Aorta (tissue), 5 donors: ENCODE measurements at regions not wholly inside any gene's neighbourhood (a gene's known extent, or its start where the extent isn't known, plus 50 kb on each side); places are given as distances from the start of the nearest gene placed in this dataset.

Source experiments
- ATAC-seq: fragments of 200-7000 bp; cut with Tn5 transposase; one replicate; pipeline ENCODE4 v1.9.1; 2022; ENCODE audit warnings: moderate library complexity; ENCODE audit not compliant: low FRiP score
- DNase-seq, 2 donors: peaks; one replicate each; pipeline ENCODE4 v3.0.0-alpha.2; 2020
- H3K27ac ChIP-seq, 2 donors: one replicate each; pipeline ENCODE4 v1.5.1; 2013; ENCODE audit warnings: low read length in 2 of 2, mild to moderate bottlenecking in 2 of 2, moderate library complexity in 2 of 2, control low read depth in 1 of 2, inconsistent platforms in 1 of 2, low read depth in 1 of 2
- H3K27me3 ChIP-seq, 2 donors: one replicate each; pipeline ENCODE4 v1.6.1; 2013; ENCODE audit warnings: control low read depth in 1 of 2, low read length in 1 of 2, mild to moderate bottlenecking in 1 of 2, moderate library complexity in 1 of 2; ENCODE audit not compliant: insufficient read depth in 2 of 2, control insufficient read depth in 1 of 2
- H3K36me3 ChIP-seq, 2 donors: one replicate each; pipeline ENCODE4 v1.6.1; 2013; ENCODE audit warnings: control low read depth in 1 of 2, low read length in 1 of 2, mild to moderate bottlenecking in 1 of 2; ENCODE audit not compliant: insufficient read depth in 2 of 2, control insufficient read depth in 1 of 2
- H3K4me1 ChIP-seq, 2 donors: one replicate each; pipeline ENCODE4 v1.6.1; 2013; ENCODE audit warnings: low read length in 2 of 2, control low read depth in 1 of 2, mild to moderate bottlenecking in 1 of 2, moderate library complexity in 1 of 2; ENCODE audit not compliant: insufficient read depth in 2 of 2, control insufficient read depth in 1 of 2
- H3K4me3 ChIP-seq, 2 donors: one replicate each; pipeline ENCODE4 v1.5.1; 2013; ENCODE audit warnings: low read length in 2 of 2, control low read depth in 1 of 2, mild to moderate bottlenecking in 1 of 2
- H3K9me3 ChIP-seq: one replicate; pipeline ENCODE4 v1.6.1; 2013; ENCODE audit warnings: mild to moderate bottlenecking, low read length; ENCODE audit not compliant: control insufficient read depth
- WGBS, 2 donors: extraction: QIAGEN DNeasy Blood & Tissue Kit; methylation state at CpG; one replicate each; pipeline ENCODE4 v1.1.7; 2013; 5-methylcytosine and 5-hydroxymethylcytosine counted together
- intact Hi-C, 2 donors: fragments of 100-400 bp; cut with DNase I; formaldehyde crosslinking; loops; one replicate each; pipeline versions ENCODE4 v1.14.2 to v1.15.0; 2022
- donor health status: healthy with polysubstance abuse.
- donor health status: Bipolar disorder and iron deficiency.
- donor health status: DM: no; HTN: no; CAD: no.
- donor health status: DM: no; HTN: no; CAD: no.
- donor health status: DM: yes; HTN: yes; CAD: no.

DNA sequence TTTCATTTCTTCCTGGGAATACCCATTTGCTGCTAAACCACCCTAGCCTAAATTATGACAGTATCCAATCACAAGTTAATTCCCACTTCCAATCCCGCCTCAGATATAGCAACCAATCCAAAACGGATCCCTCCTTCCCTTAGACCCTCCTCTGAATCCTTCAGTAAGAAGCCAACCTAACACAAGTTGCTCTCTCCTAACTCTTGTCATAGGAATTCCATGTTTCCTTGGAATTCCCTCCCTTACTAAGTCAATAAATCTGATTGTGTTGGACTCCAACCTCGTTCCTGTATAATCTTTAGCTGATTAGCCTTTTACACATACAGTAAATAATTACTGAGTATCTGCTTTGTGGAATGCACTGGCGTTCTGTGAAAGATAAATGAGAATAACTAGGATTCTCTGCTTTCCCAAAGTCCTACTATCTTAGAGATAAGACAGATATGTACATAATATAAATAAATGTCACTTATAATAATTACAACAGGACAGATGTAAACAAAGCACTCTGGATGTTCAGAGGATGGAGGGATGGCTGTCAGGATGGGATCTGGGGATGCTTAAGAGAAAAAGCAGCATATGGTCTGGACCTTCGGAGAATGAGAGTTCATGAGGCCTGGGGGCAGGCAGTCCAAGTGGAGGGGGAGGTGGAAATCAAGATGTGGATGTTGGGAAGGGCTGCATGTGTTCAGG is 185.8 kb upstream of the SOX5 start:
- Histone ChIP-seq H3K4me3 (no peak overlapping the region), H3K27ac (no peak overlapping the region), H3K36me3 (no peaks in the 10 kb centered on the region), H3K9me3 (no peaks in the 10 kb centered on the region), H3K27me3 (no peaks in the 10 kb centered on the region), H3K4me1 (peaks cover 0 to 1% of the 10 kb centered on the region in 2 donors)
- no peak for ATAC-seq
- no peak for DNase-seq
- 85% methylated on average over 5 of the region's 5 CpGs for WGBS, 2 donors
- intact Hi-C loops: no loop called here

DNA sequence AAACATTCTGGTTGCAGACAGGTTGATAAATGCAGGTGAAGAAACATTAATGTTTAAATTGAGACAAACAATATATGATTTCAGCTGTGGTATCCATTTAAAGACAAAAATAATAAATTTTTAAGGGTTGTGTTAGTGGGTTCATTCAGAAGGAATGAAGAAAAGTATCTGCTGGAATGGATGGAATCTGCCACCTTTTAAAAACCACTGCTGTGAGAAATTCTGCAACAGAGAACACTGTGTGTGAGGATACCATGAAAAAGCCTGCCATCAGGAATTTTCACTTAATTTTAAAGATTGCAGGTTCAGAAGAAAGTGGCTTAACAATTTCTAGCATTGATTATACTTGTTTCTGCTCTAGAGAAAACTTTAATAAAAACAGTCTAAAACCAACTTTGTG is 184.6 kb upstream of the SOX5 start:
- Histone ChIP-seq H3K36me3 (no peaks in the 10 kb centered on the region), H3K4me3 (no peak overlapping the region), H3K27ac (no peak overlapping the region), H3K9me3 (no peaks in the 10 kb centered on the region), H3K27me3 (no peaks in the 10 kb centered on the region), H3K4me1 (peaks cover 0 to 1% of the 10 kb centered on the region in 2 donors)
- no peak for ATAC-seq
- intact Hi-C loops: no loop called here
- no peak for DNase-seq

DNA sequence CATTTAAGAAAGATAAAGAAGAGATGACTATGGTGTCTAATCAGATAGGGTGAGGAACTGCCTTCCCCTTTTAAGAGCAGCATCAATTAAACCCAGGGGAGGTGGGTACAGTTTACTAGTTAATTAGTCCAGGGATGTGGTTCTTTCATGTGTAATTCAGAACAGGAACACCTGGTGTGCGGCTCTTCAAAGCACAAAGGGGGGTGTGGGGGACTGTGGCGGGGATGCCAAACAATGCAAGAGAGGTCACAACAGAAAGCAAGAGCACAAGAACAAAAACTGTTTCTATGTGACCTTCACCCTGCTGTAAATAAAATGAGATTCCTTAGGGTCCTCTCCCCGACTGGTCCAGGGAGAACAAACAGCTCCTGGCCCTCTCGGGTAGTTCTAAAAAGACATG is 183.9 kb upstream of the SOX5 start:
- no peak overlapping the region for H3K4me3 ChIP-seq
- no peak overlapping the region for H3K27ac ChIP-seq
- H3K9me3 ChIP-seq: no peaks in the 10 kb centered on the region
- H3K4me1 ChIP-seq: peaks cover 0 to 1% of the 10 kb centered on the region in 2 donors
- intact Hi-C loops: no loop called here
- WGBS, 2 donors: 91 to 97% methylated on average over 4 of the region's 4 CpGs
- DNase-seq (no peak), ATAC-seq (no peak)
- no peaks in the 10 kb centered on the region for H3K36me3 ChIP-seq
- H3K27me3 ChIP-seq: no peaks in the 10 kb centered on the region

DNA sequence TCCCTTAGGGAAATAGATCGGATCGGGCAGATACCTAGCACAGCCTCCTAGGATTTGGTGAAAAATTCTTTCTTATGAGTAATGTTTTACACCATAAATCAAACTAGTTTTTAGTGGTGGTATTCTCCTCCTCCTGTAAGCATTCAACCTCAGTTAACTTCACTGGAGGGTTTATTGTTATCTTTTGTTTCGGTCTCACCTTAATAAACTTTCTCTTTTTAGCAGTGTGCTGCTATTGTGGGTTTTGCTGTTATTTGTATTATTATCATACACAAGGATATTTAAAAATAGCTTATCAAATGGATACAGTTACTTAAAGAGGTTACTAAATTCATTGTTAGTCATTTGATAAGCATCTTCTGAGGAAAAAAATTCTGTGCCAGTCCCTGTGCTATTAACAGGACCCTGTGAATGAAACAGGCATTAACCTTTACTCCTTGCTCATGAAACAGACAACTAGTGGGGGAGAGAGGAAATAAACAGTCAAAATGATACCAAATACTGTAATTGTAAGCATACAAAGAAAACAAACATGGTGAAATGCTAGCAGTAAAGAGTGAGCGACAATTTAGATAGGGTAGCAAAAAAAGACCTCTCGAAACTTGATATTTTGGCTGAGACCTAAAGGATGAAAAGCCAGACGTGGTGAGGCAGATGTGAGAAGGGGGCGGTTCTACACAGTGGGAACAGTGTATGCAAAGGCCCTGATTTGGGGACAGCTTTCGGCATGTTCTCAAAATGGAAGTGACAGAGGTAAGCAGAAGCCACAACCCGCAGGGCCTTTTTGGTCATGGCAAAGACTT is 178.7 kb upstream of the SOX5 start:
- ATAC-seq (no peak), DNase-seq (no peak)
- H3K27ac ChIP-seq: no peak overlapping the region
- no peaks in the 10 kb centered on the region for H3K36me3 ChIP-seq
- H3K4me1 ChIP-seq: no peaks in the 10 kb centered on the region
- no peak overlapping the region for H3K4me3 ChIP-seq
- H3K27me3 ChIP-seq: no peaks in the 10 kb centered on the region
- 94 to 97% methylated on average over 9 of the region's 9 CpGs for WGBS, 2 donors
- no peaks in the 10 kb centered on the region for H3K9me3 ChIP-seq
- intact Hi-C loops: no loop called here

DNA sequence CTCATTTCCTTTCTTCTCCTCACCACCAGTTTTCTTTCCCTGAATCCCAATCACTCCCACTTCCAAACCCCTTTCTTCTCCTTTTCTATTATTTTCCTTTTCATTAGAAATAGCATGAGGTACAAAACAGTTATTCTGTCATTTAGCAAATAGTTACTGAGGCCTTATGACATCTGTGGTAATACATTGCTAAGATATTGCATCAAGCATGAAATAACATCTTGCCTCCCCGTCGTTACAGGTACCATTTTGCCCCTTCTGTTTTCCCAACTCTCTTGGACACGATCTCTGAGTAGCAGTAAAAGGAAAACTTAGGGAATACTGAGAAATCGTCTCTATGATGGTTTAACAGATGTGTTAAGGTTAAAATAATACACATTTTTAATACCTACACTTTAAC is 175.8 kb upstream of the SOX5 start:
- ATAC-seq: no peak
- Histone ChIP-seq H3K27me3 (no peaks in the 10 kb centered on the region), H3K9me3 (no peaks in the 10 kb centered on the region), H3K27ac (no peak overlapping the region), H3K4me1 (no peaks in the 10 kb centered on the region), H3K4me3 (no peak overlapping the region), H3K36me3 (no peaks in the 10 kb centered on the region)
- DNase-seq: no peak
- WGBS, 2 donors: 87 to 90% methylated on average over 4 of the region's 4 CpGs
- intact Hi-C loops: no loop called here

DNA sequence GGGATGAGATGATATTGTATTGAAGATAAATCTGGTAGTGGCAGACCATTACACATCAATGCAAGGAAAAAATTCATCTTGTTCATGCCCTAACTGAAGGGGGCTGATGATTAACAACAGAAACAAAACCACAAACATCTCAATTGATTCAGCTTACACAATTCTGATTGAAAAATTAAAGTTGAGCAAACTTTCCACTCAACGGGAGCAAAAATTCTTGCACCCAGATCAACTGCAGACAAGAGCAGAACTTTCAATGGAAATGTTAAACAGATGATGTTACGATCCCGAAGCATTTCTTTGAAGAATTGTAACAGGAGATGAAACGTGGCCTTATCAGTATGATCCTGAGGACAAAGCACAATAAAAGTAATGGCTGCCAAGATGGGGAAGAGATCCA is 172.4 kb upstream of the SOX5 start:
- Histone ChIP-seq H3K9me3 (no peaks in the 10 kb centered on the region), H3K27me3 (no peaks in the 10 kb centered on the region), H3K36me3 (no peaks in the 10 kb centered on the region), H3K4me3 (no peak overlapping the region), H3K4me1 (no peaks in the 10 kb centered on the region), H3K27ac (no peak overlapping the region)
- intact Hi-C loops: no loop called here
- no peak for ATAC-seq
- DNase-seq: no peak
- WGBS, 2 donors: 60 to 61% methylated on average over 4 of the region's 4 CpGs

DNA sequence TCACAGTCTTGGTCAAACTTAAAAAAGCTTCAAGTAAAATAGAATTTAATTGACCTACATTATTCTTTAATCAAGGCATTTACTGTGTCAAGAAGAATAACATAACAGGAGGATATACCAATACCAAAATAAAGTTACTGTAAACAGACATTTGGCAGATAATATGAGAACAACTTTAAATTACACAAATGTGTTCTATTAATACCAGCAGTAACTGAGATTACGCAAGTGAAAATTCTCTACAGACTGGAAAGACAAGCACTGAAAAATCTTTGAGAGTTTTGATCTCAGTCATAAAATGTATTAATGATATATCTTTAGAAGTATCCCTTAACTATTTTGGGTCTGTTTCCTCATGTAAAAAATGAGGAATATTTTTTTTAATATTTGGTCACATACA is 169.2 kb upstream of the SOX5 start:
- no peaks in the 10 kb centered on the region for H3K9me3 ChIP-seq
- ATAC-seq: no peak
- WGBS, 2 donors: 21 to 26% methylated on average over 1 of the region's 1 CpG

DNA sequence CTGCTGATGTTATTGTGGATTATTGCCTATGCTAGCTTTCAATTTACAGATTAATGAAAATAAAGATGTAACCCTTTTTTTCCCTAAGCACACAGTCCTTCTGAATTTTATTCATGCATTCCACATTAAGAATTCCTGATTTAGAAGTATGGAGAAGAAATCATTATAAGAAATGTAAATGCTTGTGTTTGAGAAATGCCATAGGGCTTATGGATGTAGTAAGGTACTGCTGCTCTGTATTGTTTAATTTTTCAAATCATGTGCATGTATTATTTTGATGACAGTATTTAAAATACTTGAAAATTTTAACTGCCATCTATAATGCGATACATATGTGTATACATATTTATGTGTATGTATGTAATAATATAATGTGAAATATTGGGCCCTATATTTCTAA is 167.1 kb upstream of the SOX5 start:
- no peaks in the 10 kb centered on the region for H3K9me3 ChIP-seq
- DNase-seq (no peak), ATAC-seq (no peak)
- 2 to 48% methylated on average over 1 of the region's 1 CpG for WGBS, 2 donors
- H3K36me3 ChIP-seq: no peaks in the 10 kb centered on the region
- H3K4me3 ChIP-seq: no peak overlapping the region
- no peaks in the 10 kb centered on the region for H3K4me1 ChIP-seq
- H3K27ac ChIP-seq: no peak overlapping the region
- no peaks in the 10 kb centered on the region for H3K27me3 ChIP-seq
- intact Hi-C loops: loop anchor here (10.0 kb wide), 2 partner anchors 478 to 488 kb away; no protein-coding TSS in a partner anchor

More for the DNA sequence above, 169.2 kb upstream of the SOX5 start:
- DNase-seq: no peak
- no peaks in the 10 kb centered on the region for H3K4me1 ChIP-seq
- no peaks in the 10 kb centered on the region for H3K27me3 ChIP-seq
- H3K27ac ChIP-seq: no peak overlapping the region
- no peaks in the 10 kb centered on the region for H3K36me3 ChIP-seq
- no peak overlapping the region for H3K4me3 ChIP-seq
- intact Hi-C loops: loop anchor here (10.0 kb wide), 2 partner anchors 476 to 486 kb away; no protein-coding TSS in a partner anchor

DNA sequence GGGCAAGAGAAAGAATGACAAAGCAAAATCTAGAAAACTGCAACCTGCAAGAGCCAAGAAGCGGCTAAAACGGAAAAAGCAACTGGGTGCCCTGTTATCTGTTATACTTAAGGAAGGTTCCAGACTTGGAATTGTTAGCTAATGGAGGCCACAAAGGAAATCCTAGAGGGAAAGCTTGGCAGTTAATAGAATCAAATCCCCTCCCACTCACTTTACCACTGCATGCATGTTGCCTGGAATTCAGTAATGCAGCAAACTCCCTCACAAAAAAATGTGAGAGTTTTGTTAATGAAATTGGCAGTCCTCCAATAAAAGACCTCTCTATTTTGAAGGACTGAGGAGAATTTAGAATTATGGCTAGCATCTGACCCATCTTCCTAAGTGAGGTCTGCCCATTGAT is 164.2 kb upstream of the SOX5 start:
- no peak for ATAC-seq
- Histone ChIP-seq H3K4me3 (no peak overlapping the region), H3K9me3 (no peaks in the 10 kb centered on the region), H3K36me3 (no peaks in the 10 kb centered on the region), H3K27ac (no peak overlapping the region), H3K27me3 (no peaks in the 10 kb centered on the region), H3K4me1 (no peaks in the 10 kb centered on the region)
- intact Hi-C loops: loop anchor here (10.0 kb wide), 2 partner anchors 481 to 491 kb away; no protein-coding TSS in a partner anchor
- no peak for DNase-seq
- WGBS, 2 donors: 93 to 97% methylated on average over 2 of the region's 2 CpGs
